ENCODE measurements at regions not wholly inside any gene's neighbourhood (a gene's known extent, or its start where the extent isn't known, plus 50 kb on each side); places are given as distances from the start of the nearest gene placed in this dataset.

DNA sequence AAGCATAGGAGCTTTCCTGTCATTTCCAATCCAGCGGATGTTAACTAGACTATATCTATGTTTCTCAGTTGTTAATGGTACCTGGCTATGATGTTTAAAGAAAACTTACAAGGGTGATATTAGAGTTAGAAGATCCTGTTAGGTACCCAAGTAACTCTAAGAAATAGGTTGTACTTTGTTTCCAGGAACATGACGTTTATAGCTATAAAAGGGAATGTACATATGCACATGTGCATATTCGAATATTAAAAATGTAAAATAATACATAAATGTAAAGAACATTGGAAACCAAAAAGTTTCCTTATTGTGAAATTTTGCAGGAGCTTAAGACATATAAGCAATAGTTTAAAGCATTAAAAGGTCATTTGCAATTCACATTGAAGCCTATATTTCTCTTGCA lies 247.7 kb upstream of the EDIL3 start:
- TF ChIP-seq, protein P1, sequence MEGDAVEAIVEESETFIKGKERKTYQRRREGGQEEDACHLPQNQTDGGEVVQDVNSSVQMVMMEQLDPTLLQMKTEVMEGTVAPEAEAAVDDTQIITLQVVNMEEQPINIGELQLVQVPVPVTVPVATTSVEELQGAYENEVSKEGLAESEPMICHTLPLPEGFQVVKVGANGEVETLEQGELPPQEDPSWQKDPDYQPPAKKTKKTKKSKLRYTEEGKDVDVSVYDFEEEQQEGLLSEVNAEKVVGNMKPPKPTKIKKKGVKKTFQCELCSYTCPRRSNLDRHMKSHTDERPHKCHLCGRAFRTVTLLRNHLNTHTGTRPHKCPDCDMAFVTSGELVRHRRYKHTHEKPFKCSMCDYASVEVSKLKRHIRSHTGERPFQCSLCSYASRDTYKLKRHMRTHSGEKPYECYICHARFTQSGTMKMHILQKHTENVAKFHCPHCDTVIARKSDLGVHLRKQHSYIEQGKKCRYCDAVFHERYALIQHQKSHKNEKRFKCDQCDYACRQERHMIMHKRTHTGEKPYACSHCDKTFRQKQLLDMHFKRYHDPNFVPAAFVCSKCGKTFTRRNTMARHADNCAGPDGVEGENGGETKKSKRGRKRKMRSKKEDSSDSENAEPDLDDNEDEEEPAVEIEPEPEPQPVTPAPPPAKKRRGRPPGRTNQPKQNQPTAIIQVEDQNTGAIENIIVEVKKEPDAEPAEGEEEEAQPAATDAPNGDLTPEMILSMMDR (IDR thresholded peaks at IDR 0.05): no peak
- no peak for DNase-seq

DNA sequence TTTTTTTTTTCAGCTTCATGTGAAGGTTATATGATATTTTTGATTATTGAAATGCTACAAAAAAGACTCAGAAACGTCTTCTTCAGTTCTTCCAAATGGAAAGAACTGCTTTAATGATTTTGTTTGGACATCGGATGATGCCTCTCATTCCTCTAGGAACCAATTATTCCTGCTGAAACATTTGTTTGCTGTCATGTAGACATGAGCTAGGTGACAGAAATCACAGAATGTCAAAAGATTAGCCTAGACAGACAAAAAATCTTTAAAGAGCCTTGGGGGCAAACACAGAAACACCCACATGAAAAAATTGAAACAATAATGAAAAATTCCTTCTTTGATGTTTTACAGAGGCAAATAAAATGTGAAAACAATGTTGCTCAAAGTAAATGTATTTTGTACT lies 244.2 kb upstream of the EDIL3 start:
- H3K4me1 ChIP-seq: no peaks in the 10 kb centered on the region
- no peaks in the 10 kb centered on the region for H3K9me3 ChIP-seq
- H3K36me3 ChIP-seq: no peaks in the 10 kb centered on the region
- H3K9ac ChIP-seq (ENCODE audit: low read depth in 2 of 2, low read length in 2 of 2): no peak overlapping the region
- no peak overlapping the region for H3K4me3 ChIP-seq
- TF ChIP-seq, protein P1 (IDR thresholded peaks at IDR 0.05): no peak
- H3K27ac ChIP-seq: no peak overlapping the region
- H3K27me3 ChIP-seq: no peaks in the 10 kb centered on the region
- intact Hi-C loops (cut with DNase I): no loop called here
- no peak for DNase-seq

More for the DNA sequence above, 247.7 kb upstream of the EDIL3 start:
- intact Hi-C loops (cut with DNase I): no loop called here
- no peak overlapping the region for H3K27ac ChIP-seq
- no peak overlapping the region for H3K4me3 ChIP-seq
- no peaks in the 10 kb centered on the region for H3K4me1 ChIP-seq
- H3K36me3 ChIP-seq: no peaks in the 10 kb centered on the region
- no peaks in the 10 kb centered on the region for H3K9me3 ChIP-seq
- no peaks in the 10 kb centered on the region for H3K27me3 ChIP-seq
- H3K9ac ChIP-seq (ENCODE audit: low read depth in 2 of 2, low read length in 2 of 2): no peak overlapping the region

DNA sequence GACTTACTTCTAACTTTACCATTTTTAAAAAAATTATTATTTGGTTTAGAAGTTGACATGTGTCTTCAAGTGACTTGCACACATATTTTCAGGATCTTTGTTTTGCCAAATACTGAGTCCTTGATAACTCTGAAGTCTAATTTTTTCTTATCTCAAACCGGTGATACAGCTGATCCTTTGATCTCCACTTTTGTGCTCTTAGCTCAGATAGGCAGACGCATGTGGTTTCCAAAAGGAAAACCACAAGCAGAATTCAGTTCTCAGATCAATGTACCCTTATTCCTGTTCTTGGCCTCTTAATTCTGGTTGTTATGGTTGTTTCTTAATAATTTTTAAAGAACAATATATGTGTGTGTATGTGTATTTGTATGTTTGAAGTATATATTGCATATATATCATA lies 238.3 kb upstream of the EDIL3 start:
- Histone ChIP-seq H3K9ac (ENCODE audit: low read depth in 2 of 2, low read length in 2 of 2) (no peak overlapping the region), H3K27me3 (no peaks in the 10 kb centered on the region), H3K36me3 (no peaks in the 10 kb centered on the region), H3K4me1 (no peaks in the 10 kb centered on the region), H3K9me3 (no peaks in the 10 kb centered on the region), H3K4me3 (no peak overlapping the region), H3K27ac (no peak overlapping the region)
- TF ChIP-seq, protein P1 (IDR thresholded peaks at IDR 0.05): no peak
- intact Hi-C loops (cut with DNase I): no loop called here
- no peak for DNase-seq

DNA sequence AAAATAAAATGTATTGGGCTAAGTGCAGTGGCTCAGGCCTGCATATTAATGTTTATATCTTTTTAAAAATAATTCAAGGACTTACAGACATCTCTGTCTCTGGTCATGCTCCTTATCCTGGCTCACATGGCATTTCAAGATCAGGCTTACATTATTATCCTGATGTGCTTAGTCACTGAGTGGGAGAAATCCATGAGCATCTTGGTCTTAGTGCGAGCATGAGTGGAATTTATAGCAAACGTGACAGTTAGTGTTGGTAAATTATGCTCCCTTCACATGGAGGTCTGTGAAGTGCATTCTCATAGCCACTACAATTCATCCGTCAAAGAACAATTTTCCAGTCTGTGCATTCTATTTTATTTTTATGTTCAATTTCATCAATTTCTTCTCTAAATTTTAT lies 237.8 kb upstream of the EDIL3 start:
- intact Hi-C loops (cut with DNase I): no loop called here
- no peaks in the 10 kb centered on the region for H3K4me1 ChIP-seq
- H3K27me3 ChIP-seq: no peaks in the 10 kb centered on the region
- no peak overlapping the region for H3K4me3 ChIP-seq
- no peak overlapping the region for H3K9ac ChIP-seq (ENCODE audit: low read depth in 2 of 2, low read length in 2 of 2)
- H3K27ac ChIP-seq: no peak overlapping the region
- TF ChIP-seq, protein P1 (IDR thresholded peaks at IDR 0.05): no peak
- H3K9me3 ChIP-seq: no peaks in the 10 kb centered on the region
- no peaks in the 10 kb centered on the region for H3K36me3 ChIP-seq
- DNase-seq: no peak

DNA sequence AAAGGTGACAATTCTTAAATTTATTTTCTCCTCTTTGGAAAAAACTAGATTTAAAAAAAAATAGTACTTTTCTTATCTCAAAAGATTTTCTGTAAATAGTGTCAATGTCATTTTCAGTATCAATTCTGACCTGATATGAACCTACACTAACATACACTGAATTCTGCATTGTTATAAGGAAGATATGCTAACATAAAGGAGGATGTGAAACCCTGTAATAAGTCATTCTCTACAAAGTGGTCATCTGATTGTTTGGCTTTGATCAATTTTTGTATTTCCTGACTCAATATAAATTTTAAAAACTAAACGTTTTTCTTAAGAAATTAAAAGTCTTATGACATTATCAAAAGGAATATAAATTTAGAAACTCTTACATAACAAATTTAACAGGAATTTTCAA lies 233.6 kb upstream of the EDIL3 start:
- H3K27ac ChIP-seq: no peak overlapping the region
- H3K4me1 ChIP-seq: no peaks in the 10 kb centered on the region
- no peaks in the 10 kb centered on the region for H3K27me3 ChIP-seq
- intact Hi-C loops (cut with DNase I): no loop called here
- H3K9me3 ChIP-seq: no peaks in the 10 kb centered on the region
- H3K4me3 ChIP-seq: no peak overlapping the region
- DNase-seq: no peak
- TF ChIP-seq, protein P1 (IDR thresholded peaks at IDR 0.05): no peak
- H3K9ac ChIP-seq (ENCODE audit: low read depth in 2 of 2, low read length in 2 of 2): no peak overlapping the region
- no peaks in the 10 kb centered on the region for H3K36me3 ChIP-seq

DNA sequence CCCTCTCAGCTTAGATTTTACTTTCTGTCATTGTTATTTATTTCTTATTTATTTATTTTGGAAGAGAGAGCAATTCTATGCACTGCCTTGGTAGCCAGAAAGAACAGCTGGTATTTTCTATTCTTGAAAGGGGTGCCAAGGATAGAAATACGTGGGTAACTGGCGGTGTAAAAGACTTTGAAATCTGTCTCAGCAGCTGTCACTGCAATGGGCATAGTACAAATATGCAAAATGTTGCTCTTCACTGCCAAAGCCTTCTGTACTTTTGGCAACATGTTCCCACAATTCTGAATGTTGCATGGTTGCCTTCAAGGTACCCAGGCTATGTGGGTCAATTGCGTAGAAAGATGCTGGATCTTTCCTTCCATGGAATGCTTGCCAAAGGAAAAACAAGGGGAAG lies 230.2 kb upstream of the EDIL3 start:
- TF ChIP-seq, protein P1 (IDR thresholded peaks at IDR 0.05): no peak

More for the DNA sequence above, 230.2 kb upstream of the EDIL3 start:
- intact Hi-C loops (cut with DNase I): no loop called here
- Histone ChIP-seq H3K27me3 (no peaks in the 10 kb centered on the region), H3K4me3 (no peak overlapping the region), H3K4me1 (no peaks in the 10 kb centered on the region), H3K9me3 (no peaks in the 10 kb centered on the region), H3K36me3 (no peaks in the 10 kb centered on the region), H3K9ac (ENCODE audit: low read depth in 2 of 2, low read length in 2 of 2) (no peak overlapping the region), H3K27ac (no peak overlapping the region)
- DNase-seq: no peak
